ENCODE measurements at regions not wholly inside any gene's neighbourhood (a gene's known extent, or its start where the extent isn't known, plus 50 kb on each side); places are given as distances from the start of the nearest gene placed in this dataset.
"Not testable (repeated sequence)": the region's sequence is repeated elsewhere in the genome, so short reads cannot be mapped to it uniquely, and the experiment has no call there.

DNA sequence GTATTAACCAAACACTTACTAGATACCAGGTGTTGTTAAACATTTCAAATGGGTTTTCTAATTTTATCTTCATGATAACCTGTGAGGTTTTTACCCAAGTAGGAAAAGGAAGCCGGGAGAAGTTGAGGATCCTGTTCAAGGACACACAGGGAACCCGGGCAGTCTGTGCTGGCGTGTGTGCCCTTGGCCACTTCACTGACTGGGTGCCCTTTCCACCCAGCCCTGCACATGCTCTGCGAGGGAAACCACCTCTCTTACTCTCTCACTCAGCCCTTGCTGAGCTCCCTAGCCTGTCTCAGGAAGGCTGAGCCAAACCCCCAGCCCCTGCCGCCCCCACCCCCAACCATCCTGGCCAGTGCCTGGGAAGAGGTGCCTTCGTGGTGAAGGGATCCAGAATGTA lies 51.8 kb downstream of the TEX44 start:
- DNase-seq = no peak

DNA sequence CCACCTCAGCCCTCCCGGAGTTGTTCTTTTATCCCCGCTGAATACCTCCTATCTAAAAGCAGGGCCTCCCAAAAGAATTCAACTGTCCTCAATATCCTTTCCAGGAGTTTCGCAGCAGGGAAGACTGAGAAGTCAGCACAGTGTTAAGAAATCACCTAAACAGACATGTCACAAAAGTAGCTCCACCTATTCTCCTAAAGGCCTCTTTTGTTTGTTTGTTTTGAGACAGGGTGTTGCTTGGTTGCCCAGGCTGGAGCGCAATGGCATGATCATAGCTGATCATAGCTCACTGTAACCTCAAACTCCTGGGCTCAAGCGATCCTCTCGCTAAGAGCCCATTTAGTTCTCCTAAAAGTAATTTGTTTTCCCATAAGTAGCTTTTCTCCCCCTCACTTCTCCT lies 53.8 kb downstream of the TEX44 start:
- DNase-seq = no peak

DNA sequence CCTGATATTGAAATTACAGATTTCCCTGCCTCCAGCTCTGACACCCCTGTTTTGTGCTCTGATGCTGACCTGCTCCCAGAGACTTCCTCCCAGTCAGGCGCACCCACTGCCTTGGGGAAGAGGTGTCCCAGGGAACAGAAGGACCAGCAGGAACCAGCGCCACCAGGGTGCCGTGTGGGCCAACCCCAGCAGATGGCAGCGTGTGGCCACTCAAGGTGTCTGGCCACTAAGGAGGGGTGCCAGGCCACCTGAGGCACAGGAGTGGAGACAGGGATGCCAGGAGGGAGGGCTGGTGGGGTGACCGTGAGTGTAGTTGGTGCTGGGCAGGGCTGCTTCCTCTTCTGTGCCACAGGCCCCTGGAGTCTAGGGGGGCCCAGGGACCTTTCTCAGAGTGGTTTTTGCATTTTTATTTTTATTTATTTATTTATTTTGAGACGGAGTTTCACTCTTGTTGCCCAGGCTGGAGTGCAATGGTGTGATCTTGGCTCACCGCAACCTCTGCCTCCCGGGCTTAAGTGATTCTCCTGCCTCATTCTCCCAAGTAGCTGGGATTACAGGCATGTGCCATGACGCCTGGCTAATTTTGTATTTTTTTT lies 56.0 kb downstream of the TEX44 start:
- DNase-seq = peak; percentile 48

DNA sequence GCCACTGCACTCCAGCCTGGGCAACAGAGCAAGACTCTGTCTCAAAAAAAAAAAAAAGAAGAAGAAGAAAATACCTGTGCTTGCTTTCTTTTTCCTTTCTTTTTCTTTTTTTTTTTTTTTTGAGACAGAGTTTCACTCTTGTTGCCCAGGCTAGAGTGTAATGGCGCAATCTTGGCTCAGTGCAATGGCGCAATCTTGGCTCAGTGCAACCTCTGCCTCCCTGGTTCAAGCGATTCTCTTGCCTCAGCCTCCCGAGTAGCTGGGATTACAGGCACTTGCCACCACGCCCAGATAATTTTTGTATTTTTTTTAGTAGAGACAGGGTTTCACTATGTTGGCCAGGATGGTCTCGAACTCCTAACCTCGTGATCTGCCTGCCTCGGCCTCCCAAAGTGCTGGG lies 56.8 kb upstream of the PTMA start:
- not testable (repeated sequence) for DNase-seq

DNA sequence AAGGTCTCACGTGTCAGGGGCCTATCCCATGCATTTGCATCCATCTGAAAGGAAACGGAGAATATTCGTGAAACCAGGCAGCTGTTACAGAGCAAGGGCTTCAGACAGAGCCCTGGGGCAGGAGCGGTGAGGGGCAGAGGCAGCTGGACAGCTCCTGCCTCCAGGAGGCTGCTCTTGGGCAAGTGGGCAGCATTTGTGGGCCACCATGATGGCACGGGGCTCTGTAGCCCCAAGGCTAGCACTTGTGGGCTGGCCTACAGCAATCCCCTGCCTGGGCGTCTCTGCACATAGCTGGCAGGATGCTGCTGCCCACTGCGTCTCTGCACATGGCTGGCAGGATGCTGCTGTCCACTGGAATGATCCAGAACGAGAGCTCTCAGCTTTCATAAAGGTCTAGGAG lies 52.8 kb upstream of the PTMA start:
- DNase-seq = no peak

- no peak for DNase-seq
These were observed 52.4 kb upstream of the PTMA start for GRCh38 chr2:231655894-231656293.

All from fibroblast of skin of right quadriceps (primary cell).